ENCODE measurements at regions not wholly inside any gene's neighbourhood (a gene's known extent, or its start where the extent isn't known, plus 50 kb on each side); places are given as distances from the start of the nearest gene placed in this dataset.

DNA sequence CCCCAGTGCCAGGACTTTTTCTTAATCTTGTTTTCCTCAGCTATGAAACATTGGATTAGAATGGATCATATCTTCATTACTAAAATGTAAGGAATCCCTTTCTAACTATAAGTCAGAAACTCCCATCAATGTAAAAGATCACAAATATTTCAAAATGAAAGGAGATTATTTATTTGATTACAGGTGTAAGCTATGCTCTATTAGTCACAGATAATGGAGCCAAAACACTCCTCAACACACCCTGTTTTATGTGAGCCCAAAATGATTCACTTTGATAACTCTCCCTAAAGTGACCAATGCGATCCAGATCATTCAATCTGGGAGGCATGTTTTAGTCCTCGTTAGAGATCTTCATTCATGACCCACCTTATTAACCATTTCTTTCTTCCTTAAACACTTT lies 566.7 kb upstream of the TENM3 start (continued):
- TF ChIP-seq, protein P1, sequence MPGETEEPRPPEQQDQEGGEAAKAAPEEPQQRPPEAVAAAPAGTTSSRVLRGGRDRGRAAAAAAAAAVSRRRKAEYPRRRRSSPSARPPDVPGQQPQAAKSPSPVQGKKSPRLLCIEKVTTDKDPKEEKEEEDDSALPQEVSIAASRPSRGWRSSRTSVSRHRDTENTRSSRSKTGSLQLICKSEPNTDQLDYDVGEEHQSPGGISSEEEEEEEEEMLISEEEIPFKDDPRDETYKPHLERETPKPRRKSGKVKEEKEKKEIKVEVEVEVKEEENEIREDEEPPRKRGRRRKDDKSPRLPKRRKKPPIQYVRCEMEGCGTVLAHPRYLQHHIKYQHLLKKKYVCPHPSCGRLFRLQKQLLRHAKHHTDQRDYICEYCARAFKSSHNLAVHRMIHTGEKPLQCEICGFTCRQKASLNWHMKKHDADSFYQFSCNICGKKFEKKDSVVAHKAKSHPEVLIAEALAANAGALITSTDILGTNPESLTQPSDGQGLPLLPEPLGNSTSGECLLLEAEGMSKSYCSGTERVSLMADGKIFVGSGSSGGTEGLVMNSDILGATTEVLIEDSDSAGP (CRISPR knock-in tag; IDR thresholded peaks at IDR 0.05; ENCODE audit: borderline replicate concordance): no peak
- no peak for TF ChIP-seq ZFYVE20 (CRISPR knock-in tag; IDR thresholded peaks at IDR 0.05; ENCODE audit: borderline replicate concordance, low read depth)
- no peak for TF ChIP-seq GATA4 (IDR thresholded peaks at IDR 0.05; ENCODE audit: borderline replicate concordance, low read depth)
- no peak for TF ChIP-seq HHEX (CRISPR knock-in tag; IDR thresholded peaks at IDR 0.05)
- TF ChIP-seq ZNF552 (CRISPR knock-in tag; IDR thresholded peaks at IDR 0.05; ENCODE audit: borderline replicate concordance): no peak
- TF ChIP-seq, protein P2, sequence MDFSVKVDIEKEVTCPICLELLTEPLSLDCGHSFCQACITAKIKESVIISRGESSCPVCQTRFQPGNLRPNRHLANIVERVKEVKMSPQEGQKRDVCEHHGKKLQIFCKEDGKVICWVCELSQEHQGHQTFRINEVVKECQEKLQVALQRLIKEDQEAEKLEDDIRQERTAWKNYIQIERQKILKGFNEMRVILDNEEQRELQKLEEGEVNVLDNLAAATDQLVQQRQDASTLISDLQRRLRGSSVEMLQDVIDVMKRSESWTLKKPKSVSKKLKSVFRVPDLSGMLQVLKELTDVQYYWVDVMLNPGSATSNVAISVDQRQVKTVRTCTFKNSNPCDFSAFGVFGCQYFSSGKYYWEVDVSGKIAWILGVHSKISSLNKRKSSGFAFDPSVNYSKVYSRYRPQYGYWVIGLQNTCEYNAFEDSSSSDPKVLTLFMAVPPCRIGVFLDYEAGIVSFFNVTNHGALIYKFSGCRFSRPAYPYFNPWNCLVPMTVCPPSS (IDR thresholded peaks at IDR 0.05): no peak
- no peak for TF ChIP-seq RARG (CRISPR knock-in tag; IDR thresholded peaks at IDR 0.05; ENCODE audit: low read depth)
- TF ChIP-seq ZNF451 (CRISPR knock-in tag; IDR thresholded peaks at IDR 0.05): no peak
- TF ChIP-seq ZNF225 (CRISPR knock-in tag; IDR thresholded peaks at IDR 0.05): no peak

DNA sequence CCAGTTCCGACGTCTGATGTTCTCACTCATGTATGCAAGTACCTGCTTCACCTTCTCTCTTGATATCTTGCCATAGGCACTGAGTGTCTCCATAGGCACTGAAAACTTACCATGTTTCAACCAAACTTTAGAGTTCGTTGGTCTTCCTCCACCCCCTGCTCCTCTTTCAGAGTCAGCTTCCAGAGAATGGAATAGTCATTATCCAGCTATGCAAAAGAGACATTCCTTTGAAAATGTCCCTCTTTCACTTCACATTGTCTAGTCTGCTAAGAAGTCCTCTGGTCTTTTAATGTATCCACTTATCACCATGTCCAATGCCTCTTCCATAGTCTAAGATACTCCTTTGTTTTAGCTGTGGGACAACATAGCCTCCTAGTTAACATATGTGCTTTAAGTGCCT lies 566.0 kb upstream of the TENM3 start:
- no peak for FAIRE-seq
- Histone ChIP-seq H3K4me1 (ENCODE audit: insufficient read depth, low read length) (no peaks in the 10 kb centered on the region), H3K9me3 (ENCODE audit: low read length) (no peaks in the 10 kb centered on the region), H2AFZ (ENCODE audit: low read length) (no peak overlapping the region), H3K4me2 (ENCODE audit: low read depth, low read length) (no peak overlapping the region), H3K79me2 (ENCODE audit: insufficient read depth, low read length) (no peaks in the 10 kb centered on the region), H4K20me1 (ENCODE audit: insufficient read depth, low read length) (no peaks in the 10 kb centered on the region), H3K4me3 (replicated peaks in 1 of 3; ENCODE audit: insufficient read depth in 1 of 3, low read depth in 2 of 3, low read length in 3 of 3) (no peak overlapping the region), H3K27me3 (ENCODE audit: control insufficient read depth in 1 of 2, insufficient read depth in 2 of 2, low read length in 2 of 2) (0 out of 5 replicates have a peak, but pooled peaks cover 0 to 2% of the 10 kb centered on the region in 2 experiments), H3K36me3 (replicated peaks in 1 of 2; ENCODE audit: control insufficient read depth in 1 of 2, insufficient read depth in 2 of 2, low read length in 2 of 2) (no peaks in the 10 kb centered on the region), H3K9ac (ENCODE audit: insufficient read depth, low read depth, low read length) (no peak overlapping the region), H3K27ac (ENCODE audit: extremely low read length, insufficient read depth, low read length) (no peak overlapping the region)
- POLR2A ChIA-PET: no interaction called here
- BruUV-seq (replicated peaks): no TSS peak
- CTCF ChIA-PET (ENCODE audit: low intra/inter-chr PET ratio, low total read pairs): no interaction called here
- no peak for ATAC-seq
- DNase-seq (ENCODE audit: low spot score): no peak
- in situ Hi-C loops (cut with HindIII; ENCODE audit: extremely low pct_ligation_motif_present, low pct_unique_long_range_greater_than_20kb) (no loop called here), intact Hi-C loops (cut with micrococcal nuclease; ENCODE audit: unreplicated experiment) (no loop called here)
- 2% methylated on average over 3 of the region's 3 CpGs for WGBS (ENCODE audit: low lambda C conversion rate)
- TF ChIP-seq SNAPC2 (CRISPR knock-in tag; IDR thresholded peaks at IDR 0.05) (no peak), PLRG1 (conservative IDR thresholded peaks at IDR 0.05) (no peak), ZNF615 (CRISPR knock-in tag; IDR thresholded peaks at IDR 0.05; ENCODE audit: borderline replicate concordance) (no peak), ZNF644 (CRISPR knock-in tag; IDR thresholded peaks at IDR 0.05; ENCODE audit: low read depth) (no peak), RXRA (CRISPR knock-in tag; IDR thresholded peaks at IDR 0.05) (no peak), SIN3B (IDR thresholded peaks at IDR 0.05; ENCODE audit: low read length) (no peak)
- TF ChIP-seq, protein P3, sequence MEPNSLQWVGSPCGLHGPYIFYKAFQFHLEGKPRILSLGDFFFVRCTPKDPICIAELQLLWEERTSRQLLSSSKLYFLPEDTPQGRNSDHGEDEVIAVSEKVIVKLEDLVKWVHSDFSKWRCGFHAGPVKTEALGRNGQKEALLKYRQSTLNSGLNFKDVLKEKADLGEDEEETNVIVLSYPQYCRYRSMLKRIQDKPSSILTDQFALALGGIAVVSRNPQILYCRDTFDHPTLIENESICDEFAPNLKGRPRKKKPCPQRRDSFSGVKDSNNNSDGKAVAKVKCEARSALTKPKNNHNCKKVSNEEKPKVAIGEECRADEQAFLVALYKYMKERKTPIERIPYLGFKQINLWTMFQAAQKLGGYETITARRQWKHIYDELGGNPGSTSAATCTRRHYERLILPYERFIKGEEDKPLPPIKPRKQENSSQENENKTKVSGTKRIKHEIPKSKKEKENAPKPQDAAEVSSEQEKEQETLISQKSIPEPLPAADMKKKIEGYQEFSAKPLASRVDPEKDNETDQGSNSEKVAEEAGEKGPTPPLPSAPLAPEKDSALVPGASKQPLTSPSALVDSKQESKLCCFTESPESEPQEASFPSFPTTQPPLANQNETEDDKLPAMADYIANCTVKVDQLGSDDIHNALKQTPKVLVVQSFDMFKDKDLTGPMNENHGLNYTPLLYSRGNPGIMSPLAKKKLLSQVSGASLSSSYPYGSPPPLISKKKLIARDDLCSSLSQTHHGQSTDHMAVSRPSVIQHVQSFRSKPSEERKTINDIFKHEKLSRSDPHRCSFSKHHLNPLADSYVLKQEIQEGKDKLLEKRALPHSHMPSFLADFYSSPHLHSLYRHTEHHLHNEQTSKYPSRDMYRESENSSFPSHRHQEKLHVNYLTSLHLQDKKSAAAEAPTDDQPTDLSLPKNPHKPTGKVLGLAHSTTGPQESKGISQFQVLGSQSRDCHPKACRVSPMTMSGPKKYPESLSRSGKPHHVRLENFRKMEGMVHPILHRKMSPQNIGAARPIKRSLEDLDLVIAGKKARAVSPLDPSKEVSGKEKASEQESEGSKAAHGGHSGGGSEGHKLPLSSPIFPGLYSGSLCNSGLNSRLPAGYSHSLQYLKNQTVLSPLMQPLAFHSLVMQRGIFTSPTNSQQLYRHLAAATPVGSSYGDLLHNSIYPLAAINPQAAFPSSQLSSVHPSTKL (CRISPR knock-in tag; IDR thresholded peaks at IDR 0.05): no peak
- TF ChIP-seq, protein P4, sequence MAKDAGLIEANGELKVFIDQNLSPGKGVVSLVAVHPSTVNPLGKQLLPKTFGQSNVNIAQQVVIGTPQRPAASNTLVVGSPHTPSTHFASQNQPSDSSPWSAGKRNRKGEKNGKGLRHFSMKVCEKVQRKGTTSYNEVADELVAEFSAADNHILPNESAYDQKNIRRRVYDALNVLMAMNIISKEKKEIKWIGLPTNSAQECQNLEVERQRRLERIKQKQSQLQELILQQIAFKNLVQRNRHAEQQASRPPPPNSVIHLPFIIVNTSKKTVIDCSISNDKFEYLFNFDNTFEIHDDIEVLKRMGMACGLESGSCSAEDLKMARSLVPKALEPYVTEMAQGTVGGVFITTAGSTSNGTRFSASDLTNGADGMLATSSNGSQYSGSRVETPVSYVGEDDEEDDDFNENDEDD (CRISPR knock-in tag; IDR thresholded peaks at IDR 0.05; ENCODE audit: borderline replicate concordance): no peak

All from HepG2 (cell line).